C4-2B (cell line): ENCODE measurements at regions not wholly inside any gene's neighbourhood (a gene's known extent, or its start where the extent isn't known, plus 50 kb on each side); places are given as distances from the start of the nearest gene placed in this dataset.

ENCODE experiments used
- H3K27ac ChIP-seq: fragments of 450-650 bp; 2 replicates; pipeline ENCODE4 v1.5.1; 2017
- ZFX ChIP-seq: fragments of 450-650 bp; IDR thresholded peaks from 2 replicates; pipeline ENCODE4 v1.6.1; 2017
- TF ChIP-seq, protein P1 (sequence below): fragments of 450-650 bp; conservative IDR thresholded peaks from 2 replicates; pipeline ENCODE4 v1.5.1; 2017; ENCODE audit warnings: mild to moderate bottlenecking

DNA sequence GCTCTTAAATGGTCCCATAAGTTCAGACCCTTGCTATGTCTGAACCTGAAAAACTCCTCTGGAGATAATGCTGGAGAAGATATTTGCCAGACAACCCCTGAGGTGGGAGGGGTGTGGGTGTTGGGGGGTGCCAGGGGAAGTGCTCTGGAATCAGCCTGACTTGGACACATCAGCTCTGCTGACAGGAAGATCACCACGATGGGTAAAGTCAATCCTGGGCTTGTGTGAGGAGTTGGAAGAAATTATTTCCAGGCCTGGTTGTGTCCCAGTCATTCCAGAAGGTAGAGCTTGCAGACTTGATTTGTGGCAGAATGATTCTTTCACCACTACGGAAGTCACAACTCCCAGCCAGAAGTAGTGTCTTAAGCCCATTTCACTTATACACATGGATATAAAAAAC lies 60.3 kb upstream of the UNC5B start:
- no peak overlapping the region for H3K27ac ChIP-seq
- TF ChIP-seq, protein P1, sequence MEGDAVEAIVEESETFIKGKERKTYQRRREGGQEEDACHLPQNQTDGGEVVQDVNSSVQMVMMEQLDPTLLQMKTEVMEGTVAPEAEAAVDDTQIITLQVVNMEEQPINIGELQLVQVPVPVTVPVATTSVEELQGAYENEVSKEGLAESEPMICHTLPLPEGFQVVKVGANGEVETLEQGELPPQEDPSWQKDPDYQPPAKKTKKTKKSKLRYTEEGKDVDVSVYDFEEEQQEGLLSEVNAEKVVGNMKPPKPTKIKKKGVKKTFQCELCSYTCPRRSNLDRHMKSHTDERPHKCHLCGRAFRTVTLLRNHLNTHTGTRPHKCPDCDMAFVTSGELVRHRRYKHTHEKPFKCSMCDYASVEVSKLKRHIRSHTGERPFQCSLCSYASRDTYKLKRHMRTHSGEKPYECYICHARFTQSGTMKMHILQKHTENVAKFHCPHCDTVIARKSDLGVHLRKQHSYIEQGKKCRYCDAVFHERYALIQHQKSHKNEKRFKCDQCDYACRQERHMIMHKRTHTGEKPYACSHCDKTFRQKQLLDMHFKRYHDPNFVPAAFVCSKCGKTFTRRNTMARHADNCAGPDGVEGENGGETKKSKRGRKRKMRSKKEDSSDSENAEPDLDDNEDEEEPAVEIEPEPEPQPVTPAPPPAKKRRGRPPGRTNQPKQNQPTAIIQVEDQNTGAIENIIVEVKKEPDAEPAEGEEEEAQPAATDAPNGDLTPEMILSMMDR = no peak
- no peak for TF ChIP-seq ZFX

DNA sequence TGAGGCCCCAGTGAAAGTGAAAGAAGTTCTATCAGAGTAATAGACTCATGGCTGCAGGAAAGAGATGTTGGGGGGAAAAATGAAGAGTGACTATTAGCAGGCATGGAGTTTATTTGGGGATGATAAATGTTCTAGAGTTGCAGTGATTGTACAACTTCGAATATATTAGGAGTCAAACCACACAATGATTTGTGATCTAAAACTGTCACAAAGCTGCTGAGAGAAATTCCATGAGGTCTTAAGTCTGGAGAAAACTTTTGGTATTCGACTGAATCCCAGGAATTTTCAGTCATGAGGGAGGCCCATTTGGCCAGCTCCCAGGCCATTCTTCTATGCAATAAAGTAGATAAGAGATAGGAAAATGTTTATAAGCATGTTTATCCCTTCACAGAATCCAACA lies 55.9 kb upstream of the UNC5B start:
- TF ChIP-seq, protein P1 = no peak
- TF ChIP-seq ZFX = no peak
- no peak overlapping the region for H3K27ac ChIP-seq

DNA sequence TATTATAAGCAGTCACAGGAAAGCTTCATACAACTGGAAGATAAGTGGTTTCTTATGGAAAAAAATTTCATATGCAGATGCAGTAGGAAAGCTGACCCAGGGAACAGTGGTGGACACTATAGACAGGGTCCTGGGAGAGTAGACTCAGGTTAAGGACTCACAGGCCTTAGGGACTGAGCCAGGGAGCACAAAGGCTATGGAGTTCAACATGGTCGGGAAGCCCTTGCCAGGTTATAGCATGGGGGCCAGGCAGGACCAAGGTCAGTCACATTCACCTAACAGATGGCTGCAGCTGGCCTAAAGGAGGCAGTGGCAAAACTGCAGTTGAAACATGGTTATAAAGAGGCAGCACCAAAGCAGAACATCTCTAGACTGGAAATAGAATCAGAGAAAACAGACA lies 54.9 kb upstream of the UNC5B start:
- TF ChIP-seq, protein P1 = no peak
- TF ChIP-seq ZFX = no peak
- H3K27ac ChIP-seq = no peak overlapping the region

DNA sequence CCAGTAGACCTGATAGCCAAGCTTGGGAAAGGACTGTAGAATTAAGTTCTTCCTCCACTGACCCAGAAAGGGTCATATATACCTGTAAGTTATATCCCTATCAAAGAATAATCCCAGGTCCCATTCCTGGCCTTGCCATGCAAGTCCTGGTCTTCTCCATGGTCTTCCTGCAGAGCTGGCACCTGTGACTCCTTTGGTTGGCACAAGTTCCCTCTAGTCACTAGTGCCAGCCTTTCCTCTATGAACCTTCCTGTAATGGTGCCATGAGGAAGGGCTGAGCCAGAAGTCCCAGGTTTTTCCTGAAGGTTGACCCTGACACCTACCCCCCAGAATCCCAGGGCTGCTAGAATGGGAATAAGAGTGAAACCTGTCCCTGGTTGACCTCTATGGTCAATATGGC lies 54.1 kb upstream of the UNC5B start:
- TF ChIP-seq ZFX = no peak
- TF ChIP-seq, protein P1 = no peak
- no peak overlapping the region; the same call in 1 of the 2 replicates for H3K27ac ChIP-seq

DNA sequence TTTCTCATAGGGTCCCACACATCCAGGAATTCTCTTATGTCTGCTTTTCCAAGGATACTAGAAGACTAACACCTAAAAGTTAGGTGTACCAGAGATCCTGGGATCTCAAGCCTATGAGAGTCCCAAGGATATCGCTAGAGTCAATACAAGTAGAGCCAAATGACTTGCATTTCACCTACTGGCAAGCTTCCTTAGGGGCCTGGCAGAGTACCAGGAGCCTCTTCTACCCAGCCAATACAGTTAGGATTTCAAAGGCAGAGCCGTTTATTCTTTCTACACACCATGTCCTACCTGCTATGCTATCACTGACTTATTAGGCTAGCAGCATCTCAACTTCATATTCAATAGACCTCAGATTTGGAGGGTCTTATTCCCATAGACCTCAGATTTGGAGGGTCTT lies 53.5 kb upstream of the UNC5B start:
- TF ChIP-seq, protein P1 = no peak
- no peak for TF ChIP-seq ZFX
- H3K27ac ChIP-seq = no peak overlapping the region

DNA sequence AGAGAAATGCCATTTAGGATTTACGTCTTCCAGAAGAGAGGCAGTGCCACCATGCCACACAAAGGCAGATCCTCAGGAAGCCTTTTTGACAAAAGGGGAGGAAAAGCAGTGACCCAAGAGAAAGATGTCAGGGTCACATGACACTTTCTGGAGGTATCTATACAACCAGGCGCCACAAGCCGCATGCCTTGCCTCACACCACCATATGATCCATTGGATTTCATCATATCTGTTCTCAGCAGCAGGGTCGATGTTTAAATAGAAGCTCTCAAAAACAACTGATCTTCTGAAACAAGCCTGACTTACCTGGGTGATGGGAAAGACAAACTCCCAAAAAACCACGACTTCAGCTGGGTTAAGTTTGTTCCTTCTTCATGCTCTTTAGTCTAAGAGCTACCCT lies 52.5 kb upstream of the UNC5B start:
- H3K27ac ChIP-seq = no peak overlapping the region

DNA sequence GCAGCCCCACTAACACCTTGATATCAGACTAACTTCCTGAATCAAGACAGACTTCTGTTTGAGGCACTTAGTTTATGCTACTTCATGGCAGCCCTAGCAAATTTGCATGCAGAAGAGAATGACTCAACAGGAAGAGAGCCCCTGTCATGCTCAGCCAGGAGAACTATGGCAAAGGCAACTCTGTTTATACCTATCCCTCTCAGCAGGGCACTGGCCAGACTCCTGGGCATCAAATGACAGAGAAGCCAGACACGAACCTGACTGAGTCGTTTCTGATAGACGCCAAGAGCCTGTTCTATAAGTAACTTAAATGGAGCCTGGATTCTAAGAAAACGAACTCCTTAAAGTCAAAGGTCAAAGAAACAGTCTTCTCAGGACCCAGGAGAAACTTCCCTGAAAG lies 50.9 kb upstream of the UNC5B start:
- no peak for TF ChIP-seq ZFX
- TF ChIP-seq, protein P1 = no peak

More for the DNA sequence above, 52.5 kb upstream of the UNC5B start:
- TF ChIP-seq ZFX = no peak
- TF ChIP-seq, protein P1 = no peak

More for the DNA sequence above, 50.9 kb upstream of the UNC5B start:
- no peak overlapping the region for H3K27ac ChIP-seq
